ENCODE measurements at regions not wholly inside any gene's neighbourhood (a gene's known extent, or its start where the extent isn't known, plus 50 kb on each side); places are given as distances from the start of the nearest gene placed in this dataset.
"Not testable (repeated sequence)": the region's sequence is repeated elsewhere in the genome, so short reads cannot be mapped to it uniquely, and the experiment has no call there.

GRCh38 chr1:175265091-175265490, 72.5 kb upstream of the KIAA0040 start:
- no peak for DNase-seq (ENCODE audit: low read depth, low spot score)
- H3K27ac ChIP-seq, result no peak overlapping the region

DNA sequence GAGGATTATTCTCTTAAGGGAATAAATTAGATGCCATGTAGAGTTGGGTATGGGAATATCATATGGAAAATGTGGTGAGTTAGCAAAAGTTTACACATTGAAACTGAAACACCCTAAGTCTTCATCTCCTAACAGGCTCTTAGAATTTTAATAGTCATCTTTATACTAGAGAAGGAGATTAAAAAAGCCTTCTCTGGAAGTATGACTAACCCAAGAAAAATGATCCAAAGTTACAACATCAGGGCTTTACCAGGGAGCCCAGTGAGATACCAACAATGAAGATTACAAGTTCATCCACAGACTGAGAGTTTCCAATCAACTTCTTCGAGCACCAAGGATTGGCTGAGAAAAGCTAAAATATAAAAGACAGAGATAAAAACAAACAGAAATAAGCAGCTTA, 70.0 kb upstream of the KIAA0040 start:
- H3K27ac ChIP-seq, result no peak overlapping the region
- DNase-seq (ENCODE audit: low read depth, low spot score), result no peak

- DNase-seq (ENCODE audit: low read depth, low spot score); H3K27ac ChIP-seq: not testable (repeated sequence)
Measured at GRCh38 chr1:175256246-175256645, 63.7 kb upstream of the KIAA0040 start.

DNA sequence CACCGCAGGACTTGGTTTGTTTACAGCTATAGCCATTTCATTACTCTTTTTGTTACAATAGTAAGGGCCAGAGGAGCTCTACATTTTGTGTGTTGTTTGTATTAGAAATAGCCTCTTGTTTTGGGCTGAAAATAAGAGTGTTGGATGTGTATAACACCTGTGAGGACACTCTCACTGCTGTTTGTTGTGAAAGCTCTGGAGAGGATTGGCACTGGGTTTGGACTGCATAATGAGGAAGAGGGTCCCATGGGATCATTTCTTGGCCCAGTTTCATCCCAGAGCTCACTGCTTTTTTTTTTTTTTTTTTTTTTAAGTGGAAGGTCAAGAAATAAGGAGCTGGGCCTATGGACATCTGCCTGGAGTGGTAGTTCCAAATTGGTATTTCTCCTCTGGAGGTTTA, 61.6 kb upstream of the KIAA0040 start:
- DNase-seq (ENCODE audit: low read depth, low spot score), result no peak
- H3K27ac ChIP-seq, result no peak overlapping the region

GRCh38 chr1:175252561-175252960, 60.0 kb upstream of the KIAA0040 start:
- no peak overlapping the region for H3K27ac ChIP-seq
- DNase-seq (ENCODE audit: low read depth, low spot score), result no peak

DNA sequence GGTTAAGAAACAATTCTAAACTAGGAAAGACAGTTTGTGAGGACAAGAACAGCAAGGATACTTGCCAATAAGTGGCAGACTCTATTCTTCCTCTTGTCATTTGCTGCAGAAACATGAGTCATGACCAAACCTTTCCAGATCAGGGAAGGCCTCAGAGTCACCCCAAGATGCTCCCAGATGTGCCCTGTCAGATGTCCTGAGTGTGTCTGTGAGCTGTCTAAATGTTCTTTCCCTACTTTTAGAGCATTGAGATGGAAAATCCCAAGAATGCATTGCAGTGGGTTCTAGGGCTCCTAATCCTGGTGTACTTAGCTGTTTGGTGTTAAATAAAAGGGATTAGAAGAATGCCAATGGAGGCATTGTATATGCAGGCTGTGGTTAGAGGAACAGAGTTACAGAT, 57.5 kb upstream of the KIAA0040 start:
- no peak for DNase-seq (ENCODE audit: low read depth, low spot score)
- no peak overlapping the region for H3K27ac ChIP-seq

DNA sequence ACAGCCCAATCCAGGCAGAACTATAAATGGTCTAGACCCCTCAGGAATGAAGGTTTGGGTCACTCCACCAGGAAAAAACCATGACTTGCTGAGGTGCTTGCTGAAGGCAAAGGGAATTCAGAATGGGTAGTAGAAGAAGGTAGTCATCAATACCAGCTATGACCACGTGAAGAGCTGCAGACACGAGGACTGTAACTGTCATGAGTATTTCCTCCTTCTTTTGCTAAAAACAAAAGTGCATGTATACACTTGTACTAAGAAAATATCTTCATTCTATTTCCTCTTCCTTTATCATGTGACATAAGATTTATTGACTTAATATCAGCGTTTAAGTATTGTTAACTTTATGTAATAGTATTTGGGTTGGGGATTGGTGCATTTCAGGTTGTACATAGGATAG, 55.5 kb upstream of the KIAA0040 start:
- H3K27ac ChIP-seq, result not testable (repeated sequence)
- DNase-seq (ENCODE audit: low read depth, low spot score), result peak; percentile 33

DNA sequence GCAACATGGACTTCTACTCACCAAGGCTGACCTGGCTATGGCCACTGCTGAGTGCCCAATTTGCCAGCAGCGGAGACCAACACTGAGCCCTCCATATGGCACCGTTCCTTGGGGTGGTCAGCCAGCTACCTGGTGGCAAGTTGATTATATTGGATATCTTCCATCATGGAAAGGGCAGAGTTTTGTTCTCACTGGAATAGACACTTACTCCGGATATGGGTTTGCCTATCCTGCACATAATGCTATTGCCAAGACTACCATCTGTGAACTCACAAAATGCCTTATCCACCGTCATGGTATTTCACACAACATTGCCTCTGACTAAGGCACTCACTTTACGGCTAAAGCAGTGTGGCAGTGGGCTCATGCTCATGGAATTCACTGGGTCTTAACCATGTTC, 54.5 kb upstream of the KIAA0040 start:
- DNase-seq (ENCODE audit: low read depth, low spot score); H3K27ac ChIP-seq: not testable (repeated sequence)

GRCh38 chr1:175245324-175245723, 52.7 kb upstream of the KIAA0040 start:
- no peak for DNase-seq (ENCODE audit: low read depth, low spot score)
- no peak overlapping the region for H3K27ac ChIP-seq

DNA sequence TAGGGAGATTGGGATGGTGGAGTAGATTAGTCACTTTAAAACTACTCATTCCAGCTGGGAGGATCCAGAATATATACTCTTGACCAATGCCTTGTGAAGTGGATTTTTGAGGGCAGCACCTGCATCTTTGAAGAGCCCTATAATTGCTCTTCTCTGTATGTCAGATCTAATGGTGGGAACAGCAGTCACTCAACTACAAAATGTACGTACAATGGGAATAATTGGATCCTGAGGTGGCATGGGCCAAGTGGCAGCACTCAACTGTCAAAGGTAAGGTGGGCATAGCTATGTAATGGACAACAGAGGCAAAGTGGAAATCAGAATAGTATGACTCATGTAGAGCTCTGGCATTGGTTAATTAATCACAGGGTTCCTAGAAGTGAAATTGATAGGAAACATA, 51.6 kb upstream of the KIAA0040 start:
- DNase-seq (ENCODE audit: low read depth, low spot score), result no peak
- H3K27ac ChIP-seq, result no peak overlapping the region

All from epithelial cell of prostate (primary cell).